Gastroesophageal sphincter (tissue), 3 donors: ENCODE measurements at regions not wholly inside any gene's neighbourhood (a gene's known extent, or its start where the extent isn't known, plus 50 kb on each side); places are given as distances from the start of the nearest gene placed in this dataset.

Experiments
- CTCF ChIP-seq, 4 experiments: fragments of 200-600 bp in 2 of 4; fragments of 450-650 bp in 2 of 4; sonication (generic) in 1 of 4; IDR thresholded peaks; one replicate each; pipeline ENCODE4 v1.5.1; 2017 to 2019; ENCODE audit warnings: antibody characterized with exemption in 4 of 4, mild to moderate bottlenecking in 2 of 4, moderate library complexity in 2 of 4
- EP300 ChIP-seq: sonication (generic); formaldehyde crosslinking; IDR thresholded peaks from one replicate; pipeline ENCODE4 v1.6.1; 2017; ENCODE audit warnings: antibody characterized with exemption, mild to moderate bottlenecking
- POLR2A ChIP-seq, 2 donors: fragments of 450-650 bp; IDR thresholded peaks; one replicate each; pipeline ENCODE4 v1.6.1; 2017; ENCODE audit warnings: antibody characterized with exemption in 2 of 2, mild to moderate bottlenecking in 2 of 2, moderate library complexity in 1 of 2
- POLR2AphosphoS5 ChIP-seq: sonication (generic); formaldehyde crosslinking; IDR thresholded peaks from one replicate; pipeline ENCODE4 v1.6.1; 2017; ENCODE audit warnings: antibody characterized with exemption

GRCh38 chr18:77896586-77897252, 647.1 kb downstream of the GALR1 start:
- no peak for TF ChIP-seq CTCF (IDR thresholded peaks at IDR 0.05)
- no peak for TF ChIP-seq POLR2AphosphoS5
- no peak for TF ChIP-seq POLR2A (IDR thresholded peaks at IDR 0.05)
- TF ChIP-seq EP300, result no peak
